Nephron (organoid): ENCODE measurements at regions not wholly inside any gene's neighbourhood (a gene's known extent, or its start where the extent isn't known, plus 50 kb on each side); places are given as distances from the start of the nearest gene placed in this dataset.
"Not testable (repeated sequence)": the region's sequence is repeated elsewhere in the genome, so short reads cannot be mapped to it uniquely, and the experiment has no call there.

Experiments
- H3K27ac Mint-ChIP-seq, 3 experiments: 2 replicates each; pipeline ENCODE4 v1.8.0; 2020; ENCODE audit warnings: mixed read lengths in 3 of 3, mild to moderate bottlenecking in 2 of 3, moderate library complexity in 1 of 3
- H3K27me3 Mint-ChIP-seq: 2 replicates; pipeline ENCODE4 v1.8.0; 2021; ENCODE audit warnings: low read depth, mild to moderate bottlenecking, moderate library complexity, mixed read lengths
- H3K36me3 Mint-ChIP-seq: 2 replicates; pipeline ENCODE4 v1.8.0; 2020; ENCODE audit warnings: low read depth, mixed read lengths
- H3K4me1 Mint-ChIP-seq: 2 replicates; pipeline ENCODE4 v1.8.0; 2020; ENCODE audit warnings: mixed read lengths
- H3K4me3 Mint-ChIP-seq, 3 experiments: 2 replicates each; pipeline ENCODE4 v1.8.0; 2020; ENCODE audit warnings: mild to moderate bottlenecking in 3 of 3, mixed read lengths in 3 of 3, moderate library complexity in 2 of 3
- H3K9me3 Mint-ChIP-seq: 2 replicates; pipeline ENCODE4 v1.8.0; 2020; ENCODE audit warnings: mixed read lengths
- TF ChIP-seq, protein P1 (sequence below), 3 experiments: fragments of 200-600 bp; sonication (generic); IDR thresholded peaks; one replicate each; pipeline ENCODE4 v1.5.0; 2021; ENCODE audit warnings: antibody characterized with exemption in 3 of 3; ENCODE audit not compliant: unreplicated experiment in 3 of 3

DNA sequence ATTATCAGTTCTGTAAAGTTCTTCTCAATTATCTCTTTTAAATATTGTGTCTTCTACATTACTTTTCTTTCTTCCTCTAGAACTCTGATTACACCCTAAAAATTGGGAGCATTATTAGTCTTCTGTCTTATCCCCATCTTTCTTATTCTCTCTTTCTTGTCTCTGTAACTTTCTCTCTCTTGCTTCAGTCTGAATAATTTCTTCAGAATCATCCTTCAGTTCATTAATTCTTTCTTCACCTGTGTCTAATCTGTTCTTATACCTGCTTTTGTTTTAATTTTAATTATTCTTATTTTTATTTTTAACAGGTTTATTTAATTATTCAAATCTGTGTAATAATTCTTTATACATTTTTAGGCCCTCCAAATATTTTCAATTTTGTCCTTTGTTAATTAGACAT lies 114.3 kb downstream of the GATA3 start:
- H3K4me3 Mint-ChIP-seq = no peak overlapping the region
- no peak overlapping the region for H3K27ac Mint-ChIP-seq
- peaks cover 34% of the 10 kb centered on the region for H3K9me3 Mint-ChIP-seq
- peaks cover 4% of the 10 kb centered on the region for H3K36me3 Mint-ChIP-seq
- no peaks in the 10 kb centered on the region for H3K4me1 Mint-ChIP-seq
- H3K27me3 Mint-ChIP-seq = peaks cover 3% of the 10 kb centered on the region
- TF ChIP-seq, protein P1, sequence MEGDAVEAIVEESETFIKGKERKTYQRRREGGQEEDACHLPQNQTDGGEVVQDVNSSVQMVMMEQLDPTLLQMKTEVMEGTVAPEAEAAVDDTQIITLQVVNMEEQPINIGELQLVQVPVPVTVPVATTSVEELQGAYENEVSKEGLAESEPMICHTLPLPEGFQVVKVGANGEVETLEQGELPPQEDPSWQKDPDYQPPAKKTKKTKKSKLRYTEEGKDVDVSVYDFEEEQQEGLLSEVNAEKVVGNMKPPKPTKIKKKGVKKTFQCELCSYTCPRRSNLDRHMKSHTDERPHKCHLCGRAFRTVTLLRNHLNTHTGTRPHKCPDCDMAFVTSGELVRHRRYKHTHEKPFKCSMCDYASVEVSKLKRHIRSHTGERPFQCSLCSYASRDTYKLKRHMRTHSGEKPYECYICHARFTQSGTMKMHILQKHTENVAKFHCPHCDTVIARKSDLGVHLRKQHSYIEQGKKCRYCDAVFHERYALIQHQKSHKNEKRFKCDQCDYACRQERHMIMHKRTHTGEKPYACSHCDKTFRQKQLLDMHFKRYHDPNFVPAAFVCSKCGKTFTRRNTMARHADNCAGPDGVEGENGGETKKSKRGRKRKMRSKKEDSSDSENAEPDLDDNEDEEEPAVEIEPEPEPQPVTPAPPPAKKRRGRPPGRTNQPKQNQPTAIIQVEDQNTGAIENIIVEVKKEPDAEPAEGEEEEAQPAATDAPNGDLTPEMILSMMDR (IDR thresholded peaks at IDR 0.05; ENCODE audit: unreplicated experiment in 3 of 3) = no peak

DNA sequence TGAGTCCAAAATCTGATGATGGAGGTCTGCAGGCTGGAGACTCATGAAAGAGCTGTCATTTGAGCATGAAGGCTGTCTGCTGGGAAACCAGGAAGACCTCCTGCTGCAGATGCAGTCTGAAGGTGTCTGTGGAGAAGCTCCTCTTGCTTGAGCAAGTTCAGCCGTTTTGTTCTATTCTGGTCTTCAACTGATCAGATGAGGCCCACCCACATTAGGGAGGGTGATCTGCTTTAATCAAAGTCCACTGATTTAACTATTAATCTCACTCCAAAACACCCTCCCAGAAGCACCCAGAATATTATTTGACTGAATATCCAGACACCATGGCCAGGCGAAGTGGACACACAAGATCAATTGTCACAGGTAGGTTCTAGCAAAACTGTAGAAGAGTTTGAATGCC lies 116.5 kb downstream of the GATA3 start:
- H3K9me3 Mint-ChIP-seq = peaks cover 24% of the 10 kb centered on the region
- H3K4me1 Mint-ChIP-seq = peaks cover 5% of the 10 kb centered on the region
- TF ChIP-seq, protein P1 (IDR thresholded peaks at IDR 0.05; ENCODE audit: unreplicated experiment in 3 of 3) = no peak
- peaks cover 4% of the 10 kb centered on the region for H3K36me3 Mint-ChIP-seq
- H3K27ac Mint-ChIP-seq = no peak overlapping the region
- no peak overlapping the region for H3K4me3 Mint-ChIP-seq
- H3K27me3 Mint-ChIP-seq = peaks cover 3% of the 10 kb centered on the region

DNA sequence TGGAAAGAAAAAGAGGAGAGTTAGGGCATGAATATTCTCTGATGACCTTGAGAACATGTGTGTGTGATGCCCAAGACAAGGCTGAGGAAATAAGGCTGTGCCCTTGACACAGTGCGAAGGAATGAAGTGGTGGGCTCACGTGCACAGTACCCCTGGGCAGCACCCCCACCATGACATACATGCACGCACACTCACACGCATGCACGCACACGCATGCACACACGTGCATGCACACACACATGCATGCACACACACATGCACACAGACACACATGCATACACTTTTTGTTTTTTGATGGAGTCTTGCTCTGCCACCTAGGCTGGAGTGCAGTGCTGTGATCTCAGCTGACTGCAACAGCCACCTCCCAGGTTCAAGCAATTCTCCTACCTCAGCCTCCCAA lies 118.1 kb downstream of the GATA3 start:
- TF ChIP-seq, protein P1 (IDR thresholded peaks at IDR 0.05; ENCODE audit: unreplicated experiment in 3 of 3) = no peak
- no peak overlapping the region for H3K27ac Mint-ChIP-seq
- H3K4me1 Mint-ChIP-seq = peaks cover 5% of the 10 kb centered on the region
- H3K9me3 Mint-ChIP-seq = peaks cover 15% of the 10 kb centered on the region
- H3K27me3 Mint-ChIP-seq = peaks cover 3% of the 10 kb centered on the region
- H3K4me3 Mint-ChIP-seq = no peak overlapping the region
- H3K36me3 Mint-ChIP-seq = peaks cover 4% of the 10 kb centered on the region

DNA sequence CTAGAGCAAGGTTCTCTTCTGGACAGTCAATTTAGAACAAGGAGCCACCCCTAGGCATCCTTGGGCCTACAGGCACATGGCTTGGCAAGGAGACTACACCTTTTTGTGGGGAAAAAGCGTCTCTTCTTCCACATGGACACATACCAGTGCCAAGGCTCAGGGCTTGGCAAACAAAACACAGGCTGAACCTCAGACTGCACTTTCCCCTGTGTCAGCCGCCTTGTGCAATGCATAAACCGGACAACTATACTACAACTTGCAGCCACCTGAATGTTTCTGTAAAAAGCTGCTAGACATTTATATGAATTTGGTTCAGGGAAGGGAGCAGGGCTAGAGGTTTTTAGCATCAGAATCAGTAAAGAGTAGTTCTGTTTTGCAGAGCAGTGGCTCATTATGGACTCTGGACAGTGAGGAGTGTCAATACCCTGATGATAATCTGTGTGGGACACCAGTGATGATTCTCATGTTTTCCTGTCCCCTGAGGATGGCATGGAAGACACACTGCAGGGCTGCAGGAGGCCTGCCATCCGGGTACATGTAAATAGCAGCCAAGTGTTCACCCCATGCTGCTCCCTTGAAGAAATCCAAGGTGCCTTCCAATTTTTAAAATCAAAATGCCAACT lies 118.9 kb downstream of the GATA3 start:
- Mint-ChIP-seq H3K4me3 (no peak overlapping the region), H3K27me3 (peaks cover 3% of the 10 kb centered on the region), H3K27ac (no peak overlapping the region), H3K4me1 (peaks cover 5% of the 10 kb centered on the region), H3K36me3 (peaks cover 4% of the 10 kb centered on the region), H3K9me3 (peaks cover 14% of the 10 kb centered on the region)
- TF ChIP-seq, protein P1 (IDR thresholded peaks at IDR 0.05; ENCODE audit: unreplicated experiment in 3 of 3) = no peak

DNA sequence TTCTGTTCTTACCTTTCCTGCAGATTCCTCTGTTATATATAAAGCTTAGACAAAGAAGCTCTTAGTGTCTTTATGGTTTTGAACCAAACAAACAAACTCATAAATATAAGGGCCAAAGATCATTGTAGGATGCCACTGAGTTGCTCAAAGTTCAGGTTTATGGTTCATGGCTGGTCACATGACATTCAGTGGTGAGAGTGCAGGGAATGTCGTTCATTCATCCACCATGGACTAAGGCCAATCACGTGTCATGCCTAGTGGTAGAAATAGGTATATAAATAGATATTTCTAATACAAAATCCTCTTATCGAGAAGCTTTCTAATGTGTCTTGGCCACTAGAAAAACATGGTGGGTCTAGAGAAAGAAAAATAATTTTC lies 119.4 kb downstream of the GATA3 start:
- Mint-ChIP-seq H3K4me3 (no peak overlapping the region), H3K36me3 (peaks cover 2% of the 10 kb centered on the region), H3K4me1 (peaks cover 5% of the 10 kb centered on the region), H3K9me3 (peaks cover 10% of the 10 kb centered on the region), H3K27ac (no peak overlapping the region), H3K27me3 (peaks cover 3% of the 10 kb centered on the region)
- TF ChIP-seq, protein P1 (IDR thresholded peaks at IDR 0.05; ENCODE audit: unreplicated experiment in 3 of 3) = no peak

DNA sequence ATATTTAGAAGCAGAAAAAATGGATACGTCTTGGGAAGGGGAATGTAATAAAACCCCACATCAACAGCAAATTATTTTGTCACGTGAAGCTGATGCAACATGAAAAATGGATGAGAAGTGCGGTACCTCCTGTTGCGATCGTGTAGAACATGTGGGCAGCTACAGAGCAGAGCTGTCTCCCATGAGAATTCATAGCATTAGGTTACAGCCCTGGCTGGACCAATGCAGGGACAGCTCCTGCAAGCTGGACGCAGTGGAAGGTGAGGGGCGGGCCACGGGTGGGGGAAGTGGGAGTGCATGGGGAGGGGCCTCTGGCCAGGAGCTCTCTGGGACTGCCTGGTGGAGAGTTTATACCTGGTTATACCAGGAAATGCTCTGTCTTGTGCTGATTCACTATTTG lies 120.3 kb downstream of the GATA3 start:
- TF ChIP-seq, protein P1 (IDR thresholded peaks at IDR 0.05; ENCODE audit: unreplicated experiment in 3 of 3) = no peak
- Mint-ChIP-seq H3K27ac (no peak overlapping the region), H3K27me3 (peaks cover 3% of the 10 kb centered on the region), H3K9me3 (peaks cover 3% of the 10 kb centered on the region), H3K36me3 (no peaks in the 10 kb centered on the region), H3K4me1 (peaks cover 5% of the 10 kb centered on the region), H3K4me3 (no peak overlapping the region)

DNA sequence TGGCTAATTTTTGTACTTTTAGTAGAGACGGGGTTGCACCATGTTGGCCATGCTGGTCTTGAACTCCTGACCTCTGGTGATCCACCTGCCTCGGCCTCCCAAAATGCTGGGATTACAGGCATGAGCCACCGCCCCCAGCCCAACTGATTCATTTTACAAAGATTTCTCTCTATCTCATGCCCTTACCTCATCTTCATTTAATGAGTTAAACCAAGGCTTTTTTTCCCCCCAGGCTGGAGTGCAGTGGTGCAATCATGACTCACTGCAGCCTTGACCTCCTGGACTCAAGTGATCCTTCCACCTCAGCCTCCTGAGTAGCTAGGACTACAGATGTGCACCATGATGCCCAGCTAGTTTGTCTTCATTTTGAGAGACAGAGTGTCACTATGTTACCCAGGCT lies 123.0 kb downstream of the GATA3 start:
- not testable (repeated sequence) for H3K27me3 Mint-ChIP-seq, H3K4me1 Mint-ChIP-seq, H3K27ac Mint-ChIP-seq, H3K36me3 Mint-ChIP-seq, H3K9me3 Mint-ChIP-seq, H3K4me3 Mint-ChIP-seq

DNA sequence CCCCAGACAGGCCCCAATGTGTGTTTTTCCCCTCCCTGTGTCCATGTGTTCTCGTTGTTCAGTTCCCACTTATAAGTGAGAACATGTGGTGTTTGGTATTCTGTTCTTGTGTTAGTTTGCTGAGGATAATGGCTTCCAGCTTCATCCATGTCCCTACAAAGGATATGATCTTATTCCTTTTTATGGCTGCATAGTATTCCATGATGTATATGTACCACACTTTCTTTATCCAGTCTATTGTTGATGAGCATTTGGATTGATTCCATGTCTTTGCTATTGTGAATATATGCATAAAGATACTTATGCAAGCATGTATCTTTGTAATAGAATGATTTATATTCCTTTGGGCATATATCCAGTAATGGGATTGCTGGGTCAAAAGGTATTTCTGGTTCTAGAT lies 125.3 kb downstream of the GATA3 start:
- H3K4me1 Mint-ChIP-seq, H3K27ac Mint-ChIP-seq, H3K4me3 Mint-ChIP-seq, H3K9me3 Mint-ChIP-seq, H3K36me3 Mint-ChIP-seq: not testable (repeated sequence)
- H3K27me3 Mint-ChIP-seq = peaks cover 12% of the 10 kb centered on the region
